HEK293 (cell line): ENCODE measurements at regions not wholly inside any gene's neighbourhood (a gene's known extent, or its start where the extent isn't known, plus 50 kb on each side); places are given as distances from the start of the nearest gene placed in this dataset.

Experiments
- CTCF ChIA-PET: fragments of 350-600 bp; formaldehyde crosslinking; extraction: SDS; loops from one replicate; lab custom pipeline; 2021; ENCODE audit warnings: antibody characterized with exemption; lab: Yijun Ruan, JAX
- POLR2A ChIA-PET: fragments of 300-600 bp; formaldehyde crosslinking; extraction: SDS; loops from one replicate; lab custom pipeline; 2020; ENCODE audit warnings: antibody characterized with exemption, inconsistent platforms; lab: Yijun Ruan, JAX
- H3K27ac ChIP-seq: fragments of 200-500 bp; sonication (Bioruptor generic); 2 replicates; pipeline ENCODE4 v1.5.1; 2014; ENCODE audit warnings: low read depth, low read length, control low read depth, inconsistent platforms; ENCODE audit errors: extremely low read depth
- H3K36me3 ChIP-seq, 2 experiments: fragments of 200-500 bp in 1 of 2; sonication (Bioruptor generic) in 1 of 2; 1 replicate in 1 of 2; 2 replicates in 1 of 2; pipeline ENCODE4 v1.5.1; 2014 to 2017; ENCODE audit warnings: inconsistent platforms in 2 of 2, low read length in 2 of 2; ENCODE audit not compliant: control insufficient read depth in 2 of 2, insufficient read depth in 1 of 2
- H3K4me1 ChIP-seq: fragments of 200-500 bp; sonication (Bioruptor generic); 2 replicates; pipeline ENCODE4 v1.5.1; 2014; ENCODE audit warnings: mild to moderate bottlenecking, low read length, inconsistent platforms; ENCODE audit not compliant: control insufficient read depth, insufficient read depth
- H3K4me3 ChIP-seq: 2 replicates; pipeline ENCODE4 v1.5.1; 2011; ENCODE audit warnings: low read depth, mild to moderate bottlenecking, control low read depth, low read length, moderate library complexity
- H3K9me3 ChIP-seq: fragments of 200-500 bp; sonication (Bioruptor generic); 2 replicates; pipeline ENCODE4 v1.5.1; 2014; ENCODE audit warnings: low read depth, low read length, inconsistent platforms; ENCODE audit not compliant: control insufficient read depth, insufficient read depth
- BCL11B ChIP-seq: fragments of 450-650 bp; formaldehyde crosslinking; IDR thresholded peaks from 2 replicates; pipeline ENCODE4 v1.5.1; 2016; ENCODE audit warnings: low read depth, missing biosample characterization, missing genetic modification characterization
- FEZF1 ChIP-seq: fragments of 450-650 bp; formaldehyde crosslinking; IDR thresholded peaks from 2 replicates; pipeline ENCODE4 v1.5.1; 2016; ENCODE audit warnings: missing biosample characterization, missing genetic modification characterization
- GLI4 ChIP-seq: fragments of 450-650 bp; formaldehyde crosslinking; IDR thresholded peaks from 2 replicates; pipeline ENCODE4 v1.5.1; 2016; ENCODE audit warnings: missing biosample characterization, missing genetic modification characterization
- HOXA7 ChIP-seq: sonication (generic); formaldehyde crosslinking; IDR thresholded peaks from 2 replicates; pipeline ENCODE4 v1.8.1; 2022; ENCODE audit warnings: missing genetic modification reagents, borderline replicate concordance
- KLF1 ChIP-seq: fragments of 450-650 bp; formaldehyde crosslinking; IDR thresholded peaks from 2 replicates; pipeline ENCODE4 v1.5.1; 2016; ENCODE audit warnings: missing biosample characterization, missing genetic modification characterization
- OSR2 ChIP-seq: fragments of 450-650 bp; formaldehyde crosslinking; IDR thresholded peaks from 2 replicates; pipeline ENCODE4 v1.5.1; 2016; ENCODE audit warnings: missing biosample characterization, missing genetic modification characterization
- SP2 ChIP-seq: fragments of 450-650 bp; formaldehyde crosslinking; IDR thresholded peaks from 2 replicates; pipeline ENCODE4 v1.5.1; 2016; ENCODE audit warnings: missing biosample characterization, missing genetic modification characterization
- ZEB2 ChIP-seq: fragments of 450-650 bp; formaldehyde crosslinking; IDR thresholded peaks from 2 replicates; pipeline ENCODE4 v1.5.1; 2016; ENCODE audit warnings: missing biosample characterization, missing genetic modification characterization
- ZNF146 ChIP-seq: fragments of 450-650 bp; formaldehyde crosslinking; IDR thresholded peaks from 2 replicates; pipeline ENCODE4 v1.5.1; 2016; ENCODE audit warnings: missing biosample characterization, missing genetic modification characterization
- ZNF221 ChIP-seq: fragments of 450-650 bp; formaldehyde crosslinking; IDR thresholded peaks from 2 replicates; pipeline ENCODE4 v1.5.1; 2017; ENCODE audit warnings: missing biosample characterization, missing genetic modification characterization, borderline replicate concordance
- ZNF324 ChIP-seq: fragments of 450-650 bp; formaldehyde crosslinking; IDR thresholded peaks from 2 replicates; pipeline ENCODE4 v1.5.1; 2016; ENCODE audit warnings: missing biosample characterization, missing genetic modification characterization
- ZNF350 ChIP-seq: fragments of 450-650 bp; formaldehyde crosslinking; IDR thresholded peaks from 2 replicates; pipeline ENCODE4 v1.5.0; 2017; ENCODE audit warnings: missing biosample characterization, mild to moderate bottlenecking, missing genetic modification characterization
- ZNF362 ChIP-seq: fragments of 450-650 bp; formaldehyde crosslinking; IDR thresholded peaks from 2 replicates; pipeline ENCODE4 v1.5.1; 2016; ENCODE audit warnings: missing biosample characterization, missing genetic modification characterization
- ZNF391 ChIP-seq: fragments of 450-650 bp; formaldehyde crosslinking; IDR thresholded peaks from 2 replicates; pipeline ENCODE4 v1.5.1; 2016; ENCODE audit warnings: low read depth, missing biosample characterization, missing genetic modification characterization, borderline replicate concordance
- ZNF404 ChIP-seq: fragments of 450-650 bp; formaldehyde crosslinking; IDR thresholded peaks from 2 replicates; pipeline ENCODE4 v1.5.1; 2017; ENCODE audit warnings: missing biosample characterization, missing genetic modification characterization
- ZNF423 ChIP-seq: fragments of 450-650 bp; formaldehyde crosslinking; IDR thresholded peaks from 2 replicates; pipeline ENCODE4 v1.5.1; 2016; ENCODE audit warnings: missing biosample characterization, missing genetic modification characterization
- ZNF48 ChIP-seq: fragments of 450-650 bp; formaldehyde crosslinking; IDR thresholded peaks from 2 replicates; pipeline ENCODE4 v1.5.1; 2016; ENCODE audit warnings: missing biosample characterization, missing genetic modification characterization
- ZNF513 ChIP-seq: fragments of 450-650 bp; IDR thresholded peaks from 2 replicates; pipeline ENCODE4 v1.5.1; 2018; ENCODE audit warnings: missing biosample characterization, missing genetic modification characterization
- ZNF549 ChIP-seq: fragments of 450-650 bp; IDR thresholded peaks from 2 replicates; pipeline ENCODE4 v1.5.1; 2018; ENCODE audit warnings: missing biosample characterization, missing genetic modification characterization, mild to moderate bottlenecking, inconsistent platforms, moderate library complexity
- ZNF558 ChIP-seq: fragments of 450-650 bp; formaldehyde crosslinking; IDR thresholded peaks from 2 replicates; pipeline ENCODE4 v1.5.1; 2016; ENCODE audit warnings: missing biosample characterization, missing genetic modification characterization
- ZNF645 ChIP-seq: fragments of 450-650 bp; formaldehyde crosslinking; IDR thresholded peaks from 2 replicates; pipeline ENCODE4; 2016; ENCODE audit warnings: missing biosample characterization, missing genetic modification characterization
- ZNF670 ChIP-seq: fragments of 450-650 bp; formaldehyde crosslinking; IDR thresholded peaks from 2 replicates; pipeline ENCODE4 v1.5.1; 2016; ENCODE audit warnings: missing biosample characterization, missing genetic modification characterization, low read depth
- ZNF701 ChIP-seq: fragments of 450-650 bp; formaldehyde crosslinking; IDR thresholded peaks from 2 replicates; pipeline ENCODE4 v1.5.1; 2016; ENCODE audit warnings: missing biosample characterization, missing genetic modification characterization
- ZNF791 ChIP-seq: fragments of 450-650 bp; formaldehyde crosslinking; IDR thresholded peaks from 2 replicates; pipeline ENCODE4 v1.5.1; 2016; ENCODE audit warnings: missing biosample characterization, missing genetic modification characterization
- ZSCAN16 ChIP-seq: fragments of 450-650 bp; formaldehyde crosslinking; IDR thresholded peaks from 2 replicates; pipeline ENCODE4 v1.5.1; 2016; ENCODE audit warnings: missing biosample characterization, missing genetic modification characterization

GRCh38 chr17:69914520-69914919, 160.5 kb upstream of the KCNJ16 start:
- H3K4me3 ChIP-seq: no peak overlapping the region
- H3K4me1 ChIP-seq: no peaks in the 10 kb centered on the region
- H3K27ac ChIP-seq: no peak overlapping the region
- no peaks in the 10 kb centered on the region for H3K36me3 ChIP-seq
- H3K9me3 ChIP-seq: no peaks in the 10 kb centered on the region
- CTCF ChIA-PET: interaction anchor here (0.6 to 0.7 kb wide), 3 partner anchors 17 to 708 kb away, joined by 3 read pairs; no protein-coding TSS in a partner anchor
- POLR2A ChIA-PET: no interaction called here
- TF ChIP-seq ZNF558 (tag by site-specific recombination) (no peak), ZNF404 (tag by site-specific recombination) (no peak), ZNF670 (no peak), FEZF1 (tag by site-specific recombination) (no peak), ZNF549 (tag by site-specific recombination) (no peak), HOXA7 (CRISPR knock-in tag) (no peak), ZNF791 (no peak), ZNF362 (tag by site-specific recombination) (no peak), ZNF423 (no peak), ZNF146 (tag by site-specific recombination) (no peak)

- Histone ChIP-seq H3K4me1 (no peaks in the 10 kb centered on the region), H3K36me3 (no peaks in the 10 kb centered on the region), H3K4me3 (no peak overlapping the region), H3K27ac (no peak overlapping the region), H3K9me3 (no peaks in the 10 kb centered on the region)
- POLR2A ChIA-PET: no interaction called here
- CTCF ChIA-PET: no interaction called here
- TF ChIP-seq ZSCAN16: no peak
- TF ChIP-seq ZNF645 (tag by site-specific recombination): no peak
- TF ChIP-seq OSR2 (tag by site-specific recombination): no peak
- TF ChIP-seq ZNF221 (tag by site-specific recombination): no peak
- TF ChIP-seq ZNF324: no peak
- TF ChIP-seq ZNF513 (tag by site-specific recombination): no peak
- no peak for TF ChIP-seq ZNF350 (tag by site-specific recombination)
- TF ChIP-seq SP2 (tag by site-specific recombination): no peak
- TF ChIP-seq ZEB2 (tag by site-specific recombination): no peak
- TF ChIP-seq BCL11B (tag by site-specific recombination): no peak
- no peak for TF ChIP-seq KLF1
Measured at GRCh38 chr17:69916761-69917160, 158.3 kb upstream of the KCNJ16 start.

- TF ChIP-seq GLI4 (tag by site-specific recombination): no peak
- TF ChIP-seq ZNF48: no peak
- TF ChIP-seq ZNF391 (tag by site-specific recombination): no peak
- TF ChIP-seq FEZF1 (tag by site-specific recombination): no peak
- TF ChIP-seq ZNF701 (tag by site-specific recombination): no peak
- no peak for TF ChIP-seq ZSCAN16
- Histone ChIP-seq H3K4me1 (no peaks in the 10 kb centered on the region), H3K27ac (no peak overlapping the region), H3K9me3 (no peaks in the 10 kb centered on the region), H3K36me3 (no peaks in the 10 kb centered on the region), H3K4me3 (no peak overlapping the region)
- POLR2A ChIA-PET: no interaction called here
- CTCF ChIA-PET: no interaction called here
Measured at GRCh38 chr17:69918164-69918563, 156.9 kb upstream of the KCNJ16 start.
